ENCODE measurements at regions not wholly inside any gene's neighbourhood (a gene's known extent, or its start where the extent isn't known, plus 50 kb on each side); places are given as distances from the start of the nearest gene placed in this dataset.

DNA sequence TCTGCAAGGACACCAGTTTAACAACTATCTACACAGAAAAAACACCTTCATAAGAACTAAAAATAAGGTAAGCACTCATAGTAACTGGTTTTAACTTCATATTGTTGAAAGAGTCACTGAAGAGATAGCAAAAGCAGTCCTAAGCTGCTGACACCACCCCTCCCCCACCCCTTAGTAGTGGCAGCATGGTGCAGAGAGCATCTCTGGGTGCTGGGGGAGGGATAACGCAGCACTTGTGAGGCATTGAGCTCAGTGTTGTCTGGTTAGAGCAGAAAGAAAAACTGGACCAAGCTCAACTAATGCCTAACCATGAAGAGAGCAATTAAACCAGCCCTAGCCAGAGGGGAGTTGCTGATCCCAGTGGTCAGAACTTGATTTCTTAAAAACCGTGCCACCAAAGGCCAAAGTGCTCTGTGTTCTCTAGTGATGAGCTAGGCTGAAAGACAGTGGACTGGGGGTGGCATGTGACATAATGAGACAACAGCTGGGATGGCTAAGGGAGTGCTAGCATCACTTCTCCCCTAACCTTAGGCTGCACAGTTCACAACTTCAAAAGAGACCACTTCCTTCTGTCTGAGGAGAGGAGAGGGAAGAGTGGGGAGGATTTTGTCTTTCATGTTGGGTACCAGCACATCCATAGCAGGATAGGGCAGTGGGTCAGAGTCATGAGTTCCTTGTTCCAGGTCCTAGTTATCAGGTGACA is 669.3 kb downstream of the PDHA2 start:
- in situ Hi-C loops (cut with HindIII; ENCODE audit: low sequenced_read_pairs), result no loop called here

DNA sequence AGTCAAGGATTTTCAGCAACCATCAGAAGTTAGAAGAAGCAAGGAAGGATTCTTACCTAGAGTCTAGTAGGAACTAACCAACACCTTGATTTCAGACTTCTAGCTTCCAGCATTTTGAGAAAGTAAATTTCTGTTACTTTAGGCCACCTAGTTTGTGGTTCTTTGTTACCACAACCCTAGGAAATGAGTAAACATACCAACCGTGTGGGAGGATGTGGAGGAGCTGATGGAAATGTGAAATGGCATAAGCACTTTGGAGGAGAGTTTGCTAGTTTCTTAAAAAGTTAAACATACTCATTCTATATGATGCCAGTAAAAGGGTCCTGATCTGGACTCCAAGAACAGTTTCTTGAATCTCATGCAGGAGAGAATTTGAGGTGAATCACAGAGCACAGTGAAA is 679.4 kb downstream of the PDHA2 start:
- in situ Hi-C loops (cut with HindIII; ENCODE audit: low sequenced_read_pairs), result no loop called here

DNA sequence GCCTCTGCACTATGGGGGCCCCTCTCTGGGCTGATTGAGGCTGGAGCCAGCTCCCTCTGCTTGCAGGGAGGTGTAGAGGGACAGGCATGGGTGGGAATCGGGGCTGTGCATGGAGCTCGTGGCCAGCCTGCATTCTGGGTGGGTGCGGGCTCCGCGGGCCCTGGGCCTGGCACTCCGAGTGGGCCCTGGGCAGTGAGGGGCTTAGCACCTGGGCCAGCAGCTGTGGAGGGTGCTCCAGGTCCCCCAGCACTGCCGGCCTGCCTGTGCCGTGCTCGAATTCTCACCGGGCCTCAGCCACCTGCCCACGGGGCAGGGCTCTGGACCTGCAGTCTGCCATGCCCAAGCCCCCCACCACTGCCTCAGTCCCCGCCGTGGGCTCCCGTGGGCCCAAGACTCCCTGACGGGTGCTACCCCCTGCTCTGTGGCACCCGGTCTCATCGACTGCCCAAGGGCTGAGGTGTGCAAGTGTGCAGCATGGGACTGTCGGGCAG is 681.2 kb downstream of the PDHA2 start:
- in situ Hi-C loops (cut with HindIII; ENCODE audit: low sequenced_read_pairs), result no loop called here

DNA sequence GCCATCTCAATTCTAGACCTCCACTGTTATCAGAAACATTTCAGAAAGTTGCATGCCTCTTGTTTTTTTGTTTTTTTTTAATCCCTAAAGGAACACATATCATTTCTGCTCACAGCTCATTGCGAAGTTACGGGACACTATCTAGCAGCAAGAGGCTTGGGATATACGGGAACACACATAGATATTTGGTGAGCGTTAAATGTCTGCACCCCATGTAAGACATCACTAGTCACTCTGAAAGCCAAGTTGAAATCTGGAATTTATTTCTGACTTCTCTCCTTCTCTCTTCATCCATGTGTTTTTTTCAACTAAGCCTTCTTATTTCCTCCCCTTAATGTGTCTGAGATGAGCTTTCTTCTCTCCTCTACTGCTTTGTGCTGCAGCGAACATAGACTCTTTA is 683.7 kb downstream of the PDHA2 start:
- in situ Hi-C loops (cut with HindIII; ENCODE audit: low sequenced_read_pairs), result no loop called here

DNA sequence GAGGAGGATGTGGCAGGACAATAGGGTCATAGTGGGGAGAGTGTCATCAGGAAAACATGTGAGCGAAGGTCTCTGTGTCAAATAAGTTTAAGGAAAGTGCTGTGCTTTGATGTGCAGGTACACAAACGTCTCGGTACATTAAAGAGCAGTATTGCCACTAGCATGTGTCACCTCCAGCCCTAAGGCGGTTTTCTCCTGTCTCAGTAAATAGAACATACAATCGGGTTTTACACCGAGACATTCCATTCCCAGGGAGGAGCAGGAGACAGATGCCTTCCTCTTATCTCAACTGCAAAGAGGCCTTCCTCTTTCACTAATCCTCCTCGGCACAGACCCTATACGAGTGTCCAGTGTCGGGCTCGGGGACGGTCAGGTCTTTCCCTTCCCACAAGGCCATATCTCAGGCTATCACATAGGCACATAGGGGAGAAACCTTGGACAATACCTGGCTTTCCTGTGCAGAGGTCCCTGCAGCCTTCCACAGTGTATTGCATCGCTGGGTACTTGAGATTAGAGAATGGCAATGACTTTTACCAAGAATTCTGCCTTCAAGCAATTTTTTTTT is 684.5 kb downstream of the PDHA2 start:
- in situ Hi-C loops (cut with HindIII; ENCODE audit: low sequenced_read_pairs), result no loop called here

DNA sequence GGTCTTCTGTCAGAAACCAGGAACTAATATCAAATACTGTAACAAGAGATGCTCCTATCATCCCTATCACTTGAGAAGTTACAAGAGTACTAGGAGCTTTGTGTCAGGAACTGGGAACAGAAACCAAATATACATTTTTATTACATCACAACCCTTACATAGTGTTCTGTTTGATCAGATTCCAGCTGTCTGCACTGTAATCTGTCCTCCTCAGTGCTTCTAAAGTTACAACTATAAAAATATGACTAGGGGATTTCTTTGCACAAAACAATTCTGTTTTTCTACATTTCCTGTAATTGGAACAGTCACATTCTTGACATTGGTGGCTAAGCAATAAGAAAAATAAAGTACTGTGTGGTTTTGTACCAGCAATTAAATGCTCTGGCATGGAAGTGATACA is 686.0 kb downstream of the PDHA2 start:
- in situ Hi-C loops (cut with HindIII; ENCODE audit: low sequenced_read_pairs), result no loop called here

DNA sequence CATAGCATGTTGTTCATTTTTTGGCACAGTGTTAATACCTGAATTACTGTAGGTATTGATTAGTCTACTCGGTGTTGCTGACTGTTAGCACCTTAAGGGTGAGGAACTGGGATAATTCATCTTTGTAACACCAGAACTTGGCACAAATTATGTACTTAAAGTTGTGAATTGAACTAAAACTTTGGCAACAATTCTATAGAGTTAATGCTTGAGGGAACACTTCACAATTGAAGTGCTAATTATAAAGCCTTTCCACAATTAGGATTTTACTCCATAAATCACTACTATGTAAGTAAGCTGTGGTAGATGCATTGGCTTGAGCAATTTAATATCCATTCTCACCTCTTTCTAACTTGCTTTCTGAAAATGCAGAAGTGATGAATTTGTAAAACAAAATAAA is 686.7 kb downstream of the PDHA2 start:
- in situ Hi-C loops (cut with HindIII; ENCODE audit: low sequenced_read_pairs), result no loop called here

DNA sequence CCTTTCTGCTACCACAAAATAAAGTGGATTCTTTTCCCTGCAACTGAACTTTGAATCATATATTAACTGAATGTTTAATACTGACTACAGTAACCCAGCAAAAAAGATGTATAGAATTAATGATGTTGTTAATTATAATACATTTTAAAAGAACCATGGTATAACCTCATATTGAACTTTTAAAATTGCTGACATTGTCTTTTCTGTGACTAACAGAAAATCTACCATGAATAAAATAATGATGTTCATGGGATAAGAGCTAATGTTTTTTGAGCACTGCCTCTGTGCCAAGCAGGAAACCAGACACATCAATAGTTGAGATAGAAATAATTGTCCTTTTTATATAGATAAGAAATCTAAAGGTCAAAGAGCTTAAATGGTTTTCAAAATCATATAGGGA is 691.9 kb downstream of the PDHA2 start:
- in situ Hi-C loops (cut with HindIII; ENCODE audit: low sequenced_read_pairs), result no loop called here

DNA sequence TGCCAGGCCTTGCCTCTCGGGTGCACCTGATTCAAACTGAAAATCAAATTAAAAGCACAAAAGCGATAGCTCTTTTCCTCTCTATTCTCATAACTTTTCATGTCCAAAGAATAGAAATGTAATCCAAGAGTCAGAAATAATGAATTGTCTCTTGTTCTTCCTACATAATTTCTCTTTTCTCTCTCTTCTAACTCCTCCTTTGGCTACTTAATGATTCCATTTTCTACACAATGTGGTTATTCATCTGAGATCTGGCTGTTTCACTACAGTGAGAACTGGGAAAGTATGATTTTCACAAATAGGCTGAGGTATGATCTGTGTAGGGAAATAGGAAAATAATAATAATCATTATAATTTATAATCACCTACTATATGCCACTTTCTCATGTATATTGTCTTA is 703.5 kb downstream of the PDHA2 start:
- in situ Hi-C loops (cut with HindIII; ENCODE audit: low sequenced_read_pairs), result no loop called here

DNA sequence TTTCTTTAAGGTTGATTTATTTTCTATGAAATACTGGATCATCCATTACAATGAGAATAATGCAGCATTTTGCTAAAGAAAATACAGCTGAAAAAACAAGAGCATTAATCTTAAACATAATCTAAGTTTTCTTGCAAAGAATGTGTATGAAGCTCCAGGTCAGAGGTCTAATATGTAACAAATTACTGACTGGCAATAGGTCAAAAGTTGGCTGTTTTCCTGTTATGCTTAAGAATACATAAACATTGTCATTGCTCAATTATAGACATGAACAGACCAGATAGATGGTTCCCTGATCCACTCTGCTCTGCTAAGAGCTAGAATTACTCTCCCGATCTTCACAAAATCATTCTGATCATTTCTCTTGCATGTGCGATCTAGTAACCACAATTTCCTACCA is 718.6 kb downstream of the PDHA2 start:
- in situ Hi-C loops (cut with HindIII; ENCODE audit: low sequenced_read_pairs), result no loop called here

DNA sequence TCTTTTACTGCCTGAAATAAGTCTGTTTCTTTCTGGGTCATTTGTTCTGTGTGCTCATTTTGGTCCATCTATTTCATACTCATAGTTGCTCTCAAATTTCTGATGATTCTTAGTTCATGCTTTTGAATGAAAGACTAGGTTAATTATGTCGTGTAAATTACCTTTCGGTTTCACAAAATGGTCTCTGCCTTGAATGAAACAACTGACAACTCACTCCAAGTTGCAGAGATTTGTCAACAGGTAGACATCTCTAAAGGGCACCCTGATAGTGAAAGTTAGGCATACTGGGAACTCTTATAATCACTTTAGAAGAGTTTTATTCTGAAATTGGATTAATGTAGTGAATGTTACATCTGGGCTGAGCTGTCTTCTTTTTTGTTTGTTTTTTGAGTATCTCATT is 726.9 kb downstream of the PDHA2 start:
- in situ Hi-C loops (cut with HindIII; ENCODE audit: low sequenced_read_pairs), result no loop called here

DNA sequence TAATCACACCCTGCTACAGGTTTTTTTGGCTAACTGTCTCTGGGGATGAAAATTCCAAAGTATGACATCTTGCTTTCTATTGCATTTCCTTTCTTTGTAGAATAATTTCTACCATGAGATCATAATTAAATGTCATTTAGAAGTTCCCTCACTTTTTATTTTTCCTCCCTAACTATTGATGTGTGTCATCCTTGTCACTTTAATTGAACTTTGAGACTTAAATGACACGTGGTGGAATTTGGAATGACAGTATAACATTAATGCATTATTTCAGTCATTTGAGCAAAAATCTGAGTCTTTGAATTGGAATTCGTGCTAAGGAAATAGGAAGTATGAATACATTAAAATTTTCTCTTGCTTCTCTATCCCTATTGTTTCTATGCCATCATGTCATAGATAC is 745.4 kb downstream of the PDHA2 start:
- in situ Hi-C loops (cut with HindIII; ENCODE audit: low sequenced_read_pairs), result no loop called here

DNA sequence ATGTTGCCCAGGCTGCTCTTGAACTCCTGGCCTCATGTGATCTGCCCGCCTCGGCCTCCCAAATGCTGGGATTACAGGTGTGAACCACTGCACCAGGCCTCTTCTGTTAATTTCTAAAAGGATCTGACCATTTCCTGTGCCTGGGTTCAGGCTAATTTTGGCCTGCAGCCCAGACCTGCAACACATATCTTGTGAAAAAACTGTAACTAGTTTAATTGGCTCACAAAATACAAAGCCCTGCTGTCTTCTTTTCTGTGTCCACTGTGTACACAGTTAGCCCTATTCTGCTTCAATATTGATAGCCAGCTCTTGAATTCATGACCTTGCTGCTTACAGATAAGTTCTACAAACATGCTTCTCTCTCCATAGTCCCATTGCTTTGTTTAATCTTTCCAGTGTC is 753.5 kb downstream of the PDHA2 start:
- in situ Hi-C loops (cut with HindIII; ENCODE audit: low sequenced_read_pairs), result no loop called here

DNA sequence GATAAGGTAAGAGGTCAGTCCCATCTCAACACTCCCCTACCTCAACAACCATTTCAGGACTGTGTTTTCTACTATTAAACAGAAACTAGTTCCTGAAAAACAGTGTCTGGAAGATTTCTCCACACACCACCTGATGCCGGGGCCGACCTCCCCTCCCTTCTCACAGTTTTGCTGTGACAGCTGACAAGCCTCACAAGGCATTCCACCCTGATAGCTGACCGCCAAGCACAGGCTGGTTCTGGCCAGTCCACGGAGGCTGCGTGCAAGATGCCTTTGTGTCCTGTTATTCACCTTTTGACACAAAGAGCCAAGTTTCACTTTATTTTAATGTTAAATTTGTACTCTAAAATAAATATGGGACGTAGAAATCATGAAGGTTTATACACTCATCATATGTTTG is 758.6 kb downstream of the PDHA2 start:
- in situ Hi-C loops (cut with HindIII; ENCODE audit: low sequenced_read_pairs), result no loop called here

DNA sequence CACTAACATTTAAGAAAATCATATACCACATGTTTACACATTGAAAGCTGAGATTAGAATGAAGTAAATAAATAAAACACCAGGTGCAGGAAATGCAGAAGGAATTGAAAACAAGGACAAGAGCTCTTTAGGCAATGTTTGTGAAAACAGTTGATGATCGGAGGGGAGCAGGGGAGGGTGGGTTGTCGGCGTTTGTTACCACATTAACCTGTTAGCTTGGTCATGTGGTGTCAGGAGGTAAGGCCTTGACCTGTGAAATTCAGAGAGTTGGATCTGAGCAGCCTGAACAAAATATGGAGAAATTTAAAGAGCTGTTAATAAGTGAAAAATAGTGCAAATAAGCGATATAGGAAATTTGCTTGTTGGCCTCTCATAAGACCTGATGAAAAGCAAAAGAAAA is 759.9 kb downstream of the PDHA2 start:
- in situ Hi-C loops (cut with HindIII; ENCODE audit: low sequenced_read_pairs), result no loop called here

DNA sequence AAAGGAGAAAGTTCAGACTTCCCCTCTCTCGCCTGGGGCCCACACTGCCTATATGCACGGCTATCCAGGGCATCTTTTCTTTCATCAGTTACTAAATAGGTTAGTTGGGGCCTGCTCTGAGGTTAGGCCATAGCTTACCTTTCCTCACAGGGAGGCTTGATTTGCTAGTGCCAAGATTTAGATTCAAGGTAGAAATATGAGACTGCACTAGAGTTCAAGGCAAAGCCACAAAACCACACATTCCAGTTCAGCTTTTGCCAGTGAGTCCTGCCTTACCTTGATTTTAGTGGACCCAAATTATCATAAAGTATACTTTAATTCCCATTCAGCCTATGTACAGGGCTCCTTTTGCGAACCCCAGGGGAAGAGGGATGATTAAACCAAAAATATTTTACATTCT is 762.8 kb downstream of the PDHA2 start:
- in situ Hi-C loops (cut with HindIII; ENCODE audit: low sequenced_read_pairs), result no loop called here

DNA sequence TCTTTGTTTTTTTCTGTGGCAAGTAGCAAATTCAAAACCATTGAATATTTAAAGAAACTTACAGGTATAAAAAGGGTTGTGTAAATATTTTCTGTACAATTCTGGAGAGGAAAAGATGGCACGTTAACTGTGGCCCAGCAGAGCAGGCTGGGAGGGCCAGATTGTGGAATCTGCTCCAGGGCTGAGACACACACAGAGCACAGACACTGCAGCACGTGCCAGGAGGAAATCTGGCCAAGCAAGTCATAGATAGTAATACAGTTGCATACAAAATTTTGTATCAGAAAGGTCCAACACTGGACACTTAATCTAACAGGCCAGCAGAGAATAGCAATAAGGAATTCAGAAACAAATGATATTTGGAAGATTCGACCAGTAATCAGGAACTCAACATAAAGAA is 763.7 kb downstream of the PDHA2 start:
- in situ Hi-C loops (cut with HindIII; ENCODE audit: low sequenced_read_pairs), result no loop called here

DNA sequence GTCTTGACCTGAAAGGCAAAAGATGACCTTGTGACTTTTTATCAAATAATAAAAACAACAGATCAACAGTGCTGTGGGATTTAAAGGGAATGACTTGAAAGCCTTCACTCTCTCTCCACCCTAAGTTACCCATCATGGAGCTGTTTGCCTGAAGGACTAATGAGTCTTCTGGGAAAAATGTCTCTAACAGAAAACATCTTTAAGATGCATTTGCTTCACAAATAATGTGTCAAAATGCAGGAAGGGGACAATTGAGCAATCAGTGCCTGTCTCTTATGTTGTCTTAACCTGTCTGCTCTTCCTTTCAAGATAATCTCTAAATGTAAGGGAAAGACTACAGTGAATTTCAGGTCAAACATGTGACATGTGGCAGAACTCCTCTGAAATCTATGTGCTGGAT is 766.6 kb downstream of the PDHA2 start:
- in situ Hi-C loops (cut with HindIII; ENCODE audit: low sequenced_read_pairs), result no loop called here

DNA sequence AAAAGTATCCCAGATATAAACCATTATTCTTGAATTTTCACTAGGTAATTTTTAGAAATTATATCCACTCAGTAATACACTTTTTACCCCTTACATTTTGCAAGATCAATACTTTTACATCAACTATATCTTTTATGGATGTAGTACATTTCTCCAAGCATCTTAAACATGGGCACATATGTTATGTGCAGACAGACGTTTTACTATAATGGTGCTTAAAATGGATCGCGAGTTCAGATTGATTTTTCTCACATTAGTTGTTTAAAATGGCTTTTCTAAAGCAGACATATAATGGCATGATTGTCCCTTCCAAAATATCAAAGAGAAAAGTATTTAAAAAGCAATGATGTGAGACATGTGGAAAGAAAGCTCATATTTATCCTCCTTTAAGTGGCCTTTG is 786.1 kb downstream of the PDHA2 start:
- in situ Hi-C loops (cut with HindIII; ENCODE audit: low sequenced_read_pairs), result no loop called here

DNA sequence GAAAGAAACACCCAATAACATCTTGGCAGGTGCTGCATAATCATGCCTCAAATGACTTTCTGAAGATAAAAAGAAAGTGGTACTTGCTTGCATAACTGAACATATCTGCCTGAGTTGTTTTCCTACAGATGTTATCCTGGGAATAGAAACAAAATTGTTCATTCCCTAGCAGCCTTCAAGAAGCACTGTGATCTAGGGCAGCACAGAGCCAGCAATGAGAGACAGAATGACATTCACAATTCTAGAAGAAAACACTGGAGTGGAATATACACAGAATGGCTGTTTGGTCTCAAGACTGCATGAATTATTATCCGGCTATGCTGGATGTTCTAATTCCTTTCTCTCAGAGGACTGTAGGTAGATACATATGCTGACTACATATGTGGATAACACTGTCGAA is 790.9 kb downstream of the PDHA2 start:
- in situ Hi-C loops (cut with HindIII; ENCODE audit: low sequenced_read_pairs), result no loop called here

DNA sequence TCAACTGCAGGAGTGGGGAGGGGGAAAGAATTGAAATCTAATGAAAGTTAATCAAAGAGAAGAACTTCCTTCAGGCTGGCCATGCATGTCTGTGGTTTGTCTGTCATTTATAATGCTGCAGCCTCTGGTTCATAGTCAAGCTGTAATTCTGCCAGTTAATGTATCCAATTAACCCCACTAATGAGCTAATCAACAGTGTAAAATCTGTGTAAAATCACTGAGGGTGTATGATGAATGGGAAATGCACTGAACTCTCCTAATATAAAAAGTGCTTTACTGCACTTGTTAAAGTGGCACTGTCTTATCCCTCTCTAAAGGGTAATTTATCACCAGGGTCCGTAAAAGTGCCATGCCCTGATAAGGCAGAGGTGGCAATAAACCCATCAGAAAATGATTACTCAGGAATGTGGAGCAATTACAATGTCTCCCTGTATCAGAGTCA is 798.1 kb downstream of the PDHA2 start:
- in situ Hi-C loops (cut with HindIII; ENCODE audit: low sequenced_read_pairs), result no loop called here

DNA sequence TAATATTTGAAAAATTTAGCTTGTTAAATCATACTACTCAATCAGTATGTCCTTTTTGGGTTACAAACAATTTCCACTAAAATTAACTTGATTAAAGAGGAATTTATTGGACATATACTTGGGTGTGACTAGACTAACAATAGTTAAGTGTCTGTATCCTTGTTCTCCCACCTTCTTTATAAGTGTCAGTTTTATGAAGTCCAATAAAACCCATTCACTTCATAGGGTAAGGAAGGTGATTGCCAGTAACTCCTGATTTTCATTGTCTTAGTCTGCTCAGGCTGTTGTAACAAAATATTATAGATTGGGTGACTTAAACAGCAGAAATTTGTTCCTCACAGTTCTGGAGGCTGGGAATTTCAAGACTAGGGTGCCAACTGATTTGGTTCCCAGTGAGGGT is 800.0 kb downstream of the PDHA2 start:
- in situ Hi-C loops (cut with HindIII; ENCODE audit: low sequenced_read_pairs), result no loop called here

DNA sequence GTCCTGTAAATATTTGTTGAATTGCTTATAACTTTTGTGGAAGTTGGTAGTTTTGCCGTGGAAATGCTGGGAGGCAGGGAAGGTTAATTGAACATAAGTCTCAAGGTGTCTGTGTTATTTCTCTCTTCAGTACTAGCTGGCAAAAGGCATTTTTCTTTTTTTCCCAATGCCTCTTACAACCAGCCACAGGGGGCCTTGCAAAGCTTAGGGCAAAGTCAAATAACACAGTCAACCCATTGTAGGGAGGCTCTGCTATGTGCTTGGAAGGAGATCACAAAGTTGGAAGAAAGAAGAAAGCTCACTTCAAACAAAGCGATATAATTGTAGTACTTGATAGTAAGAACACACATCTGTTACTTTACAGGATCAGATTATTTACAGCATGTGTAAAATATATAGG is 802.6 kb downstream of the PDHA2 start:
- in situ Hi-C loops (cut with HindIII; ENCODE audit: low sequenced_read_pairs), result no loop called here
